ENCODE measurements at regions not wholly inside any gene's neighbourhood (a gene's known extent, or its start where the extent isn't known, plus 50 kb on each side); places are given as distances from the start of the nearest gene placed in this dataset.

- H3K4me3 Mint-ChIP-seq, result no peak overlapping the region
- no peaks in the 10 kb centered on the region for H3K4me1 ChIP-seq (ENCODE audit: control insufficient read depth, insufficient read depth, low read length, poor library complexity, severe bottlenecking)
- H3K36me3 ChIP-seq (ENCODE audit: control insufficient read depth, insufficient read depth, low read length), result no peaks in the 10 kb centered on the region
- no peak overlapping the region for H3K27ac ChIP-seq (ENCODE audit: insufficient read depth, low read length, poor library complexity, severe bottlenecking)
- no peaks in the 10 kb centered on the region for H3K4me1 Mint-ChIP-seq
- H3K27me3 ChIP-seq (ENCODE audit: control insufficient read depth, insufficient read depth, low read length), result no peaks in the 10 kb centered on the region
- ATAC-seq (ENCODE audit: low read depth in 2 of 2), result no peak
- no peak overlapping the region for H3K27ac Mint-ChIP-seq
- peaks cover 2% of the 10 kb centered on the region for H3K27me3 Mint-ChIP-seq
- H3K9me3 Mint-ChIP-seq, result peaks cover 0 to 3% (median 0%) of the 10 kb centered on the region in 7 donors
- no peak overlapping the region for H3K4me3 ChIP-seq (ENCODE audit: low read depth, low read length)
- no peaks in the 10 kb centered on the region for H3K36me3 Mint-ChIP-seq
- no peak for DNase-seq
- no peaks in the 10 kb centered on the region for H3K9me3 ChIP-seq (ENCODE audit: control insufficient read depth in 2 of 2, low read length in 2 of 2)
Observed at GRCh38 chr9:95598236-95598635, 81.5 kb upstream of the PTCH1 start.

GRCh38 chr9:95595721-95596295 lies 79.0 kb upstream of the PTCH1 start:
- ATAC-seq (ENCODE audit: low read depth in 2 of 2), result no peak
- H3K27me3 Mint-ChIP-seq, result peaks cover 11% of the 10 kb centered on the region

GRCh38 chr9:95592931-95593330 lies 76.2 kb upstream of the PTCH1 start:
- no peaks in the 10 kb centered on the region for H3K36me3 ChIP-seq (ENCODE audit: control insufficient read depth, insufficient read depth, low read length)
- H3K4me1 ChIP-seq (ENCODE audit: control insufficient read depth, insufficient read depth, low read length, poor library complexity, severe bottlenecking), result no peaks in the 10 kb centered on the region
- H3K9me3 ChIP-seq (ENCODE audit: control insufficient read depth in 2 of 2, low read length in 2 of 2), result no peaks in the 10 kb centered on the region
- no peak for DNase-seq
- H3K27ac ChIP-seq (ENCODE audit: insufficient read depth, low read length, poor library complexity, severe bottlenecking), result no peak overlapping the region
- no peak overlapping the region for H3K4me3 Mint-ChIP-seq
- peaks cover 18% of the 10 kb centered on the region for H3K27me3 Mint-ChIP-seq
- ATAC-seq (ENCODE audit: low read depth in 2 of 2), result no peak
- no peaks in the 10 kb centered on the region for H3K27me3 ChIP-seq (ENCODE audit: control insufficient read depth, insufficient read depth, low read length)
- no peak overlapping the region for H3K4me3 ChIP-seq (ENCODE audit: low read depth, low read length)
- peaks cover 0 to 2% (median 0%) of the 10 kb centered on the region in 7 donors for H3K9me3 Mint-ChIP-seq
- no peaks in the 10 kb centered on the region for H3K4me1 Mint-ChIP-seq
- no peak overlapping the region for H3K27ac Mint-ChIP-seq
- no peaks in the 10 kb centered on the region for H3K36me3 Mint-ChIP-seq

More at GRCh38 chr9:95595721-95596295, 79.0 kb upstream of the PTCH1 start:
- Mint-ChIP-seq H3K27ac (no peak overlapping the region), H3K4me3 (no peak overlapping the region), H3K36me3 (no peaks in the 10 kb centered on the region), H3K4me1 (no peaks in the 10 kb centered on the region), H3K9me3 (peaks cover 0 to 3% (median 0%) of the 10 kb centered on the region in 7 donors)
- Histone ChIP-seq H3K4me3 (ENCODE audit: low read depth, low read length) (no peak overlapping the region), H3K4me1 (ENCODE audit: control insufficient read depth, insufficient read depth, low read length, poor library complexity, severe bottlenecking) (no peaks in the 10 kb centered on the region), H3K27me3 (ENCODE audit: control insufficient read depth, insufficient read depth, low read length) (no peaks in the 10 kb centered on the region), H3K27ac (ENCODE audit: insufficient read depth, low read length, poor library complexity, severe bottlenecking) (no peak overlapping the region), H3K36me3 (ENCODE audit: control insufficient read depth, insufficient read depth, low read length) (no peaks in the 10 kb centered on the region), H3K9me3 (ENCODE audit: control insufficient read depth in 2 of 2, low read length in 2 of 2) (no peaks in the 10 kb centered on the region)
- no peak for DNase-seq

- no peak overlapping the region for H3K27ac ChIP-seq (ENCODE audit: insufficient read depth, low read length, poor library complexity, severe bottlenecking)
- no peak overlapping the region for H3K4me3 Mint-ChIP-seq
- H3K4me1 Mint-ChIP-seq, result no peaks in the 10 kb centered on the region
- no peaks in the 10 kb centered on the region for H3K36me3 Mint-ChIP-seq
- no peaks in the 10 kb centered on the region for H3K9me3 ChIP-seq (ENCODE audit: control insufficient read depth in 2 of 2, low read length in 2 of 2)
- no peaks in the 10 kb centered on the region for H3K4me1 ChIP-seq (ENCODE audit: control insufficient read depth, insufficient read depth, low read length, poor library complexity, severe bottlenecking)
- no peak overlapping the region for H3K27ac Mint-ChIP-seq
- no peaks in the 10 kb centered on the region for H3K9me3 Mint-ChIP-seq
- peaks cover 23% of the 10 kb centered on the region for H3K27me3 Mint-ChIP-seq
- ATAC-seq (ENCODE audit: low read depth in 2 of 2) (no peak), DNase-seq (no peak)
- H3K27me3 ChIP-seq (ENCODE audit: control insufficient read depth, insufficient read depth, low read length), result no peaks in the 10 kb centered on the region
- H3K36me3 ChIP-seq (ENCODE audit: control insufficient read depth, insufficient read depth, low read length), result no peaks in the 10 kb centered on the region
- H3K4me3 ChIP-seq (ENCODE audit: low read depth, low read length), result no peak overlapping the region
Observed at GRCh38 chr9:95588724-95589588, 72.2 kb upstream of the PTCH1 start.

- H3K27me3 Mint-ChIP-seq, result peaks cover 19% of the 10 kb centered on the region
- no peak for ATAC-seq (ENCODE audit: low read depth in 2 of 2)
Observed at GRCh38 chr9:95587021-95587964, 70.5 kb upstream of the PTCH1 start.

GRCh38 chr9:95586326-95586725 lies 69.6 kb upstream of the PTCH1 start:
- Histone ChIP-seq H3K9me3 (ENCODE audit: control insufficient read depth in 2 of 2, low read length in 2 of 2) (no peaks in the 10 kb centered on the region), H3K4me1 (ENCODE audit: control insufficient read depth, insufficient read depth, low read length, poor library complexity, severe bottlenecking) (no peaks in the 10 kb centered on the region), H3K36me3 (ENCODE audit: control insufficient read depth, insufficient read depth, low read length) (no peaks in the 10 kb centered on the region), H3K27me3 (ENCODE audit: control insufficient read depth, insufficient read depth, low read length) (no peaks in the 10 kb centered on the region), H3K4me3 (ENCODE audit: low read depth, low read length) (no peak overlapping the region), H3K27ac (ENCODE audit: insufficient read depth, low read length, poor library complexity, severe bottlenecking) (no peak overlapping the region)
- H3K36me3 Mint-ChIP-seq, result no peaks in the 10 kb centered on the region
- no peak for DNase-seq
- no peak for ATAC-seq (ENCODE audit: low read depth in 2 of 2)
- no peak overlapping the region for H3K4me3 Mint-ChIP-seq
- H3K4me1 Mint-ChIP-seq, result no peaks in the 10 kb centered on the region
- peaks cover 12% of the 10 kb centered on the region for H3K27me3 Mint-ChIP-seq
- H3K9me3 Mint-ChIP-seq, result peaks cover 0 to 3% (median 0%) of the 10 kb centered on the region in 7 donors
- no peak overlapping the region for H3K27ac Mint-ChIP-seq

More at GRCh38 chr9:95587021-95587964, 70.5 kb upstream of the PTCH1 start:
- no peaks in the 10 kb centered on the region for H3K4me1 Mint-ChIP-seq
- H3K4me3 Mint-ChIP-seq, result no peak overlapping the region
- no peak overlapping the region for H3K27ac ChIP-seq (ENCODE audit: insufficient read depth, low read length, poor library complexity, severe bottlenecking)
- H3K36me3 ChIP-seq (ENCODE audit: control insufficient read depth, insufficient read depth, low read length), result no peaks in the 10 kb centered on the region
- no peak overlapping the region for H3K4me3 ChIP-seq (ENCODE audit: low read depth, low read length)
- H3K9me3 Mint-ChIP-seq, result peaks cover 0 to under 1% (median 0%) of the 10 kb centered on the region in 7 donors
- no peaks in the 10 kb centered on the region for H3K9me3 ChIP-seq (ENCODE audit: control insufficient read depth in 2 of 2, low read length in 2 of 2)
- no peak for DNase-seq
- H3K27me3 ChIP-seq (ENCODE audit: control insufficient read depth, insufficient read depth, low read length), result no peaks in the 10 kb centered on the region
- no peak overlapping the region for H3K27ac Mint-ChIP-seq
- no peaks in the 10 kb centered on the region for H3K36me3 Mint-ChIP-seq
- no peaks in the 10 kb centered on the region for H3K4me1 ChIP-seq (ENCODE audit: control insufficient read depth, insufficient read depth, low read length, poor library complexity, severe bottlenecking)

- Histone ChIP-seq H3K4me3 (ENCODE audit: low read depth, low read length) (no peak overlapping the region), H3K9me3 (ENCODE audit: control insufficient read depth in 2 of 2, low read length in 2 of 2) (no peaks in the 10 kb centered on the region), H3K36me3 (ENCODE audit: control insufficient read depth, insufficient read depth, low read length) (no peaks in the 10 kb centered on the region), H3K27me3 (ENCODE audit: control insufficient read depth, insufficient read depth, low read length) (no peaks in the 10 kb centered on the region), H3K27ac (ENCODE audit: insufficient read depth, low read length, poor library complexity, severe bottlenecking) (no peak overlapping the region), H3K4me1 (ENCODE audit: control insufficient read depth, insufficient read depth, low read length, poor library complexity, severe bottlenecking) (no peaks in the 10 kb centered on the region)
- no peak for DNase-seq
- Mint-ChIP-seq H3K27ac (no peak overlapping the region), H3K9me3 (peaks cover 0 to 3% (median 0%) of the 10 kb centered on the region in 7 donors), H3K27me3 (peaks cover 12% of the 10 kb centered on the region), H3K36me3 (no peaks in the 10 kb centered on the region), H3K4me3 (no peak overlapping the region), H3K4me1 (no peaks in the 10 kb centered on the region)
- ATAC-seq (ENCODE audit: low read depth in 2 of 2), result no peak
Observed at GRCh38 chr9:95585824-95586223, 69.1 kb upstream of the PTCH1 start.
